A172 (cell line): ENCODE measurements at regions not wholly inside any gene's neighbourhood (a gene's known extent, or its start where the extent isn't known, plus 50 kb on each side); places are given as distances from the start of the nearest gene placed in this dataset.
A peak's percentile ranks its signal among the peaks of the same experiment; 100 is the strongest.

Experiments
- DNase-seq: peaks from one replicate; pipeline ENCODE4 v3.0.0-alpha.2; 2015; ENCODE audit warnings: low spot score

GRCh38 chr3:94179059-94179458, 116.2 kb downstream of the NSUN3 start:
- DNase-seq = no peak

GRCh38 chr3:94183551-94183950, 120.7 kb downstream of the NSUN3 start:
- DNase-seq = no peak

- peak; percentile 58 for DNase-seq
Measured at GRCh38 chr3:94184781-94185180, 121.9 kb downstream of the NSUN3 start.

GRCh38 chr3:94185753-94186152, 122.9 kb downstream of the NSUN3 start:
- peak; percentile 33 for DNase-seq

- DNase-seq = no peak
Measured at GRCh38 chr3:94187697-94188096, 124.8 kb downstream of the NSUN3 start.

- DNase-seq = no peak
Measured at GRCh38 chr3:94195381-94195780, 132.5 kb downstream of the NSUN3 start.

GRCh38 chr3:94206291-94206690, 143.4 kb downstream of the NSUN3 start:
- DNase-seq = no peak

GRCh38 chr3:94210256-94210655, 147.4 kb downstream of the NSUN3 start:
- no peak for DNase-seq

- no peak for DNase-seq
Measured at GRCh38 chr3:94217406-94217805, 154.5 kb downstream of the NSUN3 start.

- DNase-seq = no peak
Measured at GRCh38 chr3:94220426-94220825, 157.6 kb downstream of the NSUN3 start.

GRCh38 chr3:94221829-94222228, 159.0 kb downstream of the NSUN3 start:
- no peak for DNase-seq

- DNase-seq = peak; percentile 47
Measured at GRCh38 chr3:94225148-94225865, 162.4 kb downstream of the NSUN3 start.

- peak; percentile 90 for DNase-seq
Measured at GRCh38 chr3:94226078-94226477, 163.2 kb downstream of the NSUN3 start.

GRCh38 chr3:94232921-94233320, 170.1 kb downstream of the NSUN3 start:
- no peak for DNase-seq

GRCh38 chr3:94234177-94234788, 171.4 kb downstream of the NSUN3 start:
- peak; percentile 63 for DNase-seq

GRCh38 chr3:94241986-94242385, 179.1 kb downstream of the NSUN3 start:
- no peak for DNase-seq

- no peak for DNase-seq
Measured at GRCh38 chr3:94246171-94246570, 183.3 kb downstream of the NSUN3 start.

- no peak for DNase-seq
Measured at GRCh38 chr3:94248042-94248441, 185.2 kb downstream of the NSUN3 start.

GRCh38 chr3:94249491-94250079, 186.7 kb downstream of the NSUN3 start:
- peak; percentile 68 for DNase-seq

- DNase-seq = no peak
Measured at GRCh38 chr3:94251566-94251965, 188.7 kb downstream of the NSUN3 start.

- no peak for DNase-seq
Measured at GRCh38 chr3:94252316-94252715, 189.5 kb downstream of the NSUN3 start.

- DNase-seq = no peak
Measured at GRCh38 chr3:94256888-94257813, 194.3 kb downstream of the NSUN3 start.
